CD4-positive, alpha-beta T cell (primary cell): ENCODE measurements at regions not wholly inside any gene's neighbourhood (a gene's known extent, or its start where the extent isn't known, plus 50 kb on each side); places are given as distances from the start of the nearest gene placed in this dataset.

Experiments used
- ATAC-seq: fragments of 200-7000 bp; cut with Tn5 transposase; one replicate; pipeline ENCODE4 v1.10.0; 2022; ENCODE audit warnings: mild to moderate bottlenecking; ENCODE audit not compliant: poor library complexity
- CTCF ChIA-PET: fragments of 350-600 bp; sonication (Branson Sonifier 250); formaldehyde crosslinking; loops from one replicate; lab custom pipeline; 2021; ENCODE audit warnings: antibody characterized with exemption, inconsistent platforms; lab: Charles Lee
- POLR2A ChIA-PET: fragments of 350-600 bp; sonication (Branson Sonifier 250); formaldehyde crosslinking; loops from one replicate; lab custom pipeline; 2021; ENCODE audit warnings: antibody characterized with exemption, inconsistent platforms; lab: Charles Lee
- DNase-seq, 14 experiments: peaks; one replicate each; pipeline ENCODE4 v3.0.0-alpha.2; 2013 to 2020; ENCODE audit warnings: mixed read lengths in 2 of 14
- H3K27ac ChIP-seq, 2 donors: one replicate each; pipeline versions ENCODE4 v1.5.1 to v1.7.0; 2013; ENCODE audit warnings: low read length in 2 of 2, low read depth in 1 of 2, mild to moderate bottlenecking in 1 of 2
- H3K27me3 ChIP-seq, 2 experiments: 1 replicate in 1 of 2; 2 replicates in 1 of 2; pipeline versions ENCODE4 v1.6.1 to v1.7.0; 2013; ENCODE audit warnings: low read length in 2 of 2, control low read depth in 1 of 2, mild to moderate bottlenecking in 1 of 2, moderate library complexity in 1 of 2; ENCODE audit not compliant: insufficient read depth in 2 of 2, control insufficient read depth in 1 of 2
- H3K36me3 ChIP-seq: one replicate; pipeline ENCODE4 v1.6.1; 2013; ENCODE audit warnings: low read length, control low read depth; ENCODE audit not compliant: insufficient read depth
- H3K4me1 ChIP-seq: one replicate; pipeline ENCODE4 v1.6.1; 2013; ENCODE audit warnings: low read length, control low read depth; ENCODE audit not compliant: insufficient read depth
- H3K4me3 ChIP-seq: one replicate; pipeline ENCODE4 v1.5.1; 2013; ENCODE audit warnings: mild to moderate bottlenecking, low read length, moderate library complexity
- H3K9me3 ChIP-seq, 2 experiments: 1 replicate in 1 of 2; 2 replicates in 1 of 2; pipeline versions ENCODE4 v1.6.1 to v1.7.0; 2013; ENCODE audit warnings: low read length in 2 of 2, mild to moderate bottlenecking in 2 of 2, control low read depth in 1 of 2, moderate library complexity in 1 of 2; ENCODE audit not compliant: control insufficient read depth in 1 of 2, insufficient read depth in 1 of 2
- H3K27ac Mint-ChIP-seq: one replicate; pipeline ENCODE4 v1.8.0; 2020; ENCODE audit warnings: mixed read lengths
- H3K27me3 Mint-ChIP-seq: one replicate; pipeline ENCODE4 v1.8.0; 2021; ENCODE audit warnings: mixed read lengths
- H3K36me3 Mint-ChIP-seq: one replicate; pipeline ENCODE4 v1.8.0; 2021; ENCODE audit warnings: low read depth, mixed read lengths
- H3K4me1 Mint-ChIP-seq: one replicate; pipeline ENCODE4 v1.8.0; 2021; ENCODE audit warnings: low read depth, mixed read lengths
- H3K4me3 Mint-ChIP-seq: one replicate; pipeline ENCODE4 v1.8.0; 2020; ENCODE audit warnings: mild to moderate bottlenecking, mixed read lengths
- H3K9me3 Mint-ChIP-seq: one replicate; pipeline ENCODE4 v1.8.0; 2020; ENCODE audit warnings: mixed read lengths
- CTCF ChIP-seq: fragments of 200-600 bp; IDR thresholded peaks from one replicate; pipeline ENCODE4 v1.8.0; 2022; ENCODE audit warnings: antibody characterized with exemption, mild to moderate bottlenecking
- intact Hi-C, 2 experiments: fragments of 100-400 bp; cut with DNase I in 1 of 2; cut with micrococcal nuclease in 1 of 2; formaldehyde crosslinking; loops; one replicate each; pipeline versions ENCODE4 v1.15.1 to v1.9.0; 2023 to 2025; cut with DNase I, micrococcal nuclease

DNA sequence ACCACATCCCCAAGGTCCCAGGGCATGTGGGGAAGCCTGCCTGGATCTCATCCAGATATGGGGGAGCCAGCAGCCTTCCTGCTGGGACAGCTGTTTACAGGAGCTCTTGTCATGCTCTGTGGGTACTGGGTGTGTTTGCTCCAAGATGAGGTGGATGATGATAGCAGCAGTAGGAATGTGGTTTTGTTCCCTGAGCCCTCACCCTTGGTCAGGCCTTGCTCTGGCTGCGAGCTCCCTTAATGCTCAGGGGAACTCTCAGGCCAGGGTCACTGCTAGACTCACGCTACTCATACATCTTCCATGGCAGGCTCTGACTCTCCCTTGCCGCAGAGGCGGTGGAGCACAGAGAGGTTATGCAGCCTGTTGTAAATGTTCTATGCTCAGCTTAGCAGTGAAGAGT lies 990.3 kb downstream of the AACS start:
- Mint-ChIP-seq H3K4me1 (no peaks in the 10 kb centered on the region), H3K36me3 (no peaks in the 10 kb centered on the region), H3K27me3 (no peaks in the 10 kb centered on the region), H3K27ac (no peak overlapping the region), H3K9me3 (peaks cover 2% of the 10 kb centered on the region), H3K4me3 (no peak overlapping the region)
- Histone ChIP-seq H3K36me3 (no peaks in the 10 kb centered on the region), H3K4me3 (no peak overlapping the region), H3K9me3 (peaks cover 0 to 5% of the 10 kb centered on the region in 2 experiments), H3K27me3 (no peaks in the 10 kb centered on the region), H3K4me1 (no peaks in the 10 kb centered on the region), H3K27ac (no peak overlapping the region)
- DNase-seq (no peak), ATAC-seq (no peak)
- CTCF ChIA-PET, result no interaction called here
- POLR2A ChIA-PET, result no interaction called here
- no peak for TF ChIP-seq CTCF
- intact Hi-C loops, result no loop called here

GRCh38 chr12:126061777-126062176 lies 996.5 kb downstream of the AACS start:
- Mint-ChIP-seq H3K27me3 (no peaks in the 10 kb centered on the region), H3K4me3 (no peak overlapping the region), H3K4me1 (no peaks in the 10 kb centered on the region), H3K27ac (no peak overlapping the region), H3K9me3 (no peaks in the 10 kb centered on the region), H3K36me3 (no peaks in the 10 kb centered on the region)
- Histone ChIP-seq H3K4me3 (no peak overlapping the region), H3K36me3 (no peaks in the 10 kb centered on the region), H3K27me3 (no peaks in the 10 kb centered on the region), H3K4me1 (no peaks in the 10 kb centered on the region), H3K9me3 (no peaks in the 10 kb centered on the region), H3K27ac (no peak overlapping the region)
- no peak for TF ChIP-seq CTCF
- intact Hi-C loops, result no loop called here
- DNase-seq, result no peak
- no peak for ATAC-seq
- ChIA-PET CTCF (no interaction called here), POLR2A (no interaction called here)

GRCh38 chr12:126064028-126064427 lies 998.8 kb downstream of the AACS start:
- ChIA-PET CTCF (no interaction called here), POLR2A (no interaction called here)
- no peaks in the 10 kb centered on the region for H3K9me3 ChIP-seq
- no peaks in the 10 kb centered on the region for H3K27me3 Mint-ChIP-seq
- H3K4me1 ChIP-seq, result no peaks in the 10 kb centered on the region
- H3K4me3 Mint-ChIP-seq, result no peak overlapping the region
- H3K4me3 ChIP-seq, result no peak overlapping the region
- DNase-seq (no peak), ATAC-seq (no peak)
- H3K27ac ChIP-seq, result no peak overlapping the region
- H3K36me3 Mint-ChIP-seq, result no peaks in the 10 kb centered on the region
- intact Hi-C loops, result no loop called here
- no peaks in the 10 kb centered on the region for H3K4me1 Mint-ChIP-seq
- TF ChIP-seq CTCF, result no peak
- H3K36me3 ChIP-seq, result no peaks in the 10 kb centered on the region
- H3K9me3 Mint-ChIP-seq, result no peaks in the 10 kb centered on the region
- H3K27ac Mint-ChIP-seq, result no peak overlapping the region
- H3K27me3 ChIP-seq, result no peaks in the 10 kb centered on the region
